Brain microvascular endothelial cell (primary cell): ENCODE measurements at regions not wholly inside any gene's neighbourhood (a gene's known extent, or its start where the extent isn't known, plus 50 kb on each side); places are given as distances from the start of the nearest gene placed in this dataset.

Source experiments
- DNase-seq: peaks from one replicate; pipeline ENCODE4 v3.0.0-alpha.2; 2020
- H3K27ac ChIP-seq: fragments of 250-450 bp; sonication (Bioruptor Pico); 2 replicates; pipeline ENCODE4 v1.5.1; 2020; ENCODE audit warnings: mild to moderate bottlenecking, moderate library complexity
- H3K27me3 ChIP-seq: fragments of 250-450 bp; sonication (Bioruptor Pico); replicated peaks from 2 replicates; pipeline ENCODE4 v1.5.1; 2020; ENCODE audit warnings: mild to moderate bottlenecking
- H3K36me3 ChIP-seq: fragments of 250-450 bp; sonication (Bioruptor Pico); replicated peaks from 2 replicates; pipeline ENCODE4 v1.5.1; 2020; ENCODE audit warnings: mild to moderate bottlenecking
- H3K4me3 ChIP-seq: 2 replicates; pipeline ENCODE4 v1.5.1; 2011; ENCODE audit warnings: low read depth, mild to moderate bottlenecking, control low read depth, low read length, moderate library complexity
- CTCF ChIP-seq: IDR thresholded peaks from 2 replicates; pipeline ENCODE4 v1.5.1; 2011; ENCODE audit warnings: low read depth, mild to moderate bottlenecking, moderate library complexity, low read length, control low read depth, inconsistent platforms; ENCODE audit errors: missing control alignments
- in situ Hi-C: cut with HindIII; loops from 2 replicates; pipeline ENCODE4 v1.10.0; 2017; ENCODE audit warnings: low sequenced_read_pairs, low pct_ligation_motif_present

DNA sequence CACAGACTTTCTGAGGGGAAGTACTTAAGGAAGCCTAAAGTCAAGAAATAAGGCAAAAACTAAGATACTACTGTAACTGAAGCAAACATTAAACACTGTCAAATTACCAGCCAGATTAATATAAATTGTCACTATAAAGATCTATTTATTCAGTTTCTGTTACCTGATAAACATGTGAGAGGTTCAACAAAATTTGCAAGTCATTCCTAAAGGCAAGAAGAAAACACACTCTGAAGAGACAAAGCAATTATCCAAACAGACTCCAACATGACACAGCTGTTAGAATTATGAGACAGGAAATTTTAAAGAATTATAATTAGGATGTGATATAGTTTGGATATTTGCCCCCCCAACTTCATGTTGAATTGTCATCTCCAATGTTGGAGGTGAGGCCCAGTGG is 140.4 kb upstream of the COL3A1 start:
- no peaks in the 10 kb centered on the region for H3K36me3 ChIP-seq
- no peak overlapping the region for H3K4me3 ChIP-seq
- no peak for DNase-seq
- TF ChIP-seq CTCF = no peak
- in situ Hi-C loops = no loop called here
- H3K27me3 ChIP-seq = no peaks in the 10 kb centered on the region
- no peak overlapping the region for H3K27ac ChIP-seq

DNA sequence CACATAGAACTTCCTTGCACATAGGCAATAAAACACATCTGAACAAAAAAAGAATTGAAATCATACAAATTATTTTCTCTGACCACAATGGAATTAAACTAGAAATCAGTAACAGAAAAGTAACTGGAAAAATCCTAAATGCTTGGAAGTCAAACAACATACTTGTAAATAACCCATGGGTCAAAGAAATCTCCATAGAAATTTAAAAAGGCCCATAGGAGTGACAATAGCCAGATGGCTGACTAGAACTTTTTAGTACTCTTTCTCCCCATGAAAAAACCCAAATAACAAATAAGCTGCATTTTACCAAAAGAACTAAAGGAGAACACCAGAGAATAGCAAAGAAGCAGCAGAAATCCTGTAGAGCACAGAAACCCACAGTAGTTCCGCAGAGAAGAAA is 139.2 kb upstream of the COL3A1 start:
- Histone ChIP-seq H3K27ac (no peak overlapping the region), H3K36me3 (no peaks in the 10 kb centered on the region), H3K4me3 (no peak overlapping the region), H3K27me3 (no peaks in the 10 kb centered on the region)
- in situ Hi-C loops = no loop called here
- DNase-seq = no peak
- TF ChIP-seq CTCF = no peak

- in situ Hi-C loops = no loop called here
- no peak for DNase-seq
- no peak overlapping the region for H3K27ac ChIP-seq
- no peaks in the 10 kb centered on the region for H3K36me3 ChIP-seq
- no peak overlapping the region for H3K4me3 ChIP-seq
- no peak for TF ChIP-seq CTCF
- no peaks in the 10 kb centered on the region for H3K27me3 ChIP-seq
These were observed 138.4 kb upstream of the COL3A1 start for GRCh38 chr2:188835821-188836220.

DNA sequence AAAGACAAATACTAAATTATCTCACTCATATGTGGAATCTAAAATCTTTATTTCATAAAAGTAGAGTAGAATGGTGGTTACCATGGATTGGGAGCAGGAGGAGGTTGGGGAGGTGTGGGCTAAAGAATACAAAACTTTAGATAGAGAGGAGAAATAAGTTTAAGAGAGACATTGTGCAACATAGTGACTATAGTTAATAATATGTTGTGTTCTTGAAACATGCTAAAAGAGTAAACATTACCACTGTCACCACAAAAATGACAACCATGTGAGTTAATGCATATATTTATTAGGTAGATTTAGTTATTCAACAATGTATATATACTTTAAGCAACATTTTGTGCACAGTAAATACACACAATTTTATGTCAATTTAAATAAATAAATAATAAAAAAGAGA is 128.5 kb upstream of the COL3A1 start:
- DNase-seq = no peak
- Histone ChIP-seq H3K36me3 (no peaks in the 10 kb centered on the region), H3K27ac (no peak overlapping the region), H3K4me3 (no peak overlapping the region), H3K27me3 (no peaks in the 10 kb centered on the region)
- in situ Hi-C loops = no loop called here
- TF ChIP-seq CTCF = no peak

DNA sequence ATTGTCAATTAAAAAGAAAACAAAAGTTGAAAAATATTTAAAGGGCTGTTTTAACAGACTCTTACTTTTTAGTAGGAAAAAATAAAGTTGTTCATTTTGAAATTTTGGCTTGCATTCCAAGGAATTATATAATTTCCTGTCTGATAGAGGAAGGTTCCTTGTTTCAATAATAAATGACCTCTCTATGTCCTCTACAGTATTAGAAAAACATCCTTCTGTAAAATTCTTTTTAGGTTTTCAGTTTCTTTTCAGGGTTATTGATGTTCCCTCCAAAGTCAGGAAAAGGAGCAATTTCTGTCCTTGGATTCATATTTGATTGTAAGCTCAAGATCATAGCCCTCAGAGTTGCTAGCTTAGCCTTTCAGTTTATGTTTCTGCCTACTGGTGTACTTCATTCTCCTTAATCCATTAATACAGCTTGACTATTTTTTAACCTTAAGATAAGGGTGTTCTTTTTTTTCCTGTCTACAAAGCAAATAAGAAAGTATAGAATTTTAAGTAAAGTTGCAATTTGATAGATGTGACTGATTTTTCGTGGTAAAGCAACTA is 125.2 kb upstream of the COL3A1 start:
- H3K27ac ChIP-seq = no peak overlapping the region
- no peak overlapping the region for H3K4me3 ChIP-seq
- no peaks in the 10 kb centered on the region for H3K27me3 ChIP-seq
- DNase-seq = no peak
- H3K36me3 ChIP-seq = no peaks in the 10 kb centered on the region
- in situ Hi-C loops = no loop called here
- no peak for TF ChIP-seq CTCF

GRCh38 chr2:188850786-188851185 is 123.4 kb upstream of the COL3A1 start:
- in situ Hi-C loops = no loop called here
- DNase-seq = no peak
- no peak for TF ChIP-seq CTCF
- Histone ChIP-seq H3K27me3 (no peaks in the 10 kb centered on the region), H3K27ac (no peak overlapping the region), H3K36me3 (no peaks in the 10 kb centered on the region), H3K4me3 (no peak overlapping the region)
